ENCODE measurements at regions not wholly inside any gene's neighbourhood (a gene's known extent, or its start where the extent isn't known, plus 50 kb on each side); places are given as distances from the start of the nearest gene placed in this dataset.

- TF ChIP-seq GATA2 (IDR thresholded peaks at IDR 0.05; ENCODE audit: low read depth, low read length) = no peak
- TF ChIP-seq GATA3 (IDR thresholded peaks at IDR 0.05; ENCODE audit: low read depth, low read length) = no peak
Observed at GRCh38 chr11:130611791-130612251, 163.4 kb downstream of the ADAMTS15 start.

Measured in SH-SY5Y (cell line).